DMS 273 (cell line): ENCODE measurements at regions not wholly inside any gene's neighbourhood (a gene's known extent, or its start where the extent isn't known, plus 50 kb on each side); places are given as distances from the start of the nearest gene placed in this dataset.
"Not testable (repeated sequence)": the region's sequence is repeated elsewhere in the genome, so short reads cannot be mapped to it uniquely, and the experiment has no call there.

Experiments used
- DNase-seq: peaks from one replicate; lab custom pipeline; 2025; ENCODE audit not compliant: unreplicated experiment; lab: John Stamatoyannopoulos, UW

DNA sequence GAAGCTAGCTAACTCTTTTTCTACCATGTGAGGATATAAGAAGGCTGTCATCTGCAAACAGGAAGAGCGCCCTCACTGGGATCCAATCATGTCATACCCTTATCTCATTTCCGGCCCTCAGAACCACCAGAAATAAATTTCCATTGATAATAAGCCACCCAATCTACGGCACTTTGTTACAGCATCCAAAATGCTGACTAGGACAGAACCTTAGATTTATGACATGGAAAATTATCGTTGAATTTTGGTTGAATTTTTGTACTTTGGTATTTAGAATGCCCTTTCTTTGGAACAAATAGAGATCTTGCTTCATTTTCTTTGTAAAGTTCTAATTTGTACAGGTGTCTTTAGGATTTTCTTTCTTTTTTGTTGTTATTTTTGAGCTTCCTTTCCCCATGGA is 53.3 kb upstream of the CYLC2 start:
- no peak for DNase-seq

DNA sequence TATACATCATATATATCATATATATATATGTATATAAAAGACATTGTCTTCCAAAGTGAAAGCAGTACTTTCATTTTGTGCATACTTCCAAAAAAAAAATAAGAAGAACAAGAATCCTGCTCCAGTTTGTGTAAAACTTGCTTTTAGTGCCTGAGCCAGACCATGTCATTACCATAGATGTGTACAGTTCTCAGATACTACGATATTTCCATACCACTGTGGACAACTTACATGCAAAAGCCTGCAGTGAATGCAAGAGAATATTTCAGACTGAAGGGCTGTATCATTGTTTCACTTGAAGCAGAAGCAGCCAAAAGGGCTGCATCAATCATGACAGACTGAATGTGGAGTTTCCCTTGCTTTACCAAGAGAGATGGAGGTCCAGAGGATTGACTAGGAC is 72.6 kb upstream of the CYLC2 start:
- no peak for DNase-seq

DNA sequence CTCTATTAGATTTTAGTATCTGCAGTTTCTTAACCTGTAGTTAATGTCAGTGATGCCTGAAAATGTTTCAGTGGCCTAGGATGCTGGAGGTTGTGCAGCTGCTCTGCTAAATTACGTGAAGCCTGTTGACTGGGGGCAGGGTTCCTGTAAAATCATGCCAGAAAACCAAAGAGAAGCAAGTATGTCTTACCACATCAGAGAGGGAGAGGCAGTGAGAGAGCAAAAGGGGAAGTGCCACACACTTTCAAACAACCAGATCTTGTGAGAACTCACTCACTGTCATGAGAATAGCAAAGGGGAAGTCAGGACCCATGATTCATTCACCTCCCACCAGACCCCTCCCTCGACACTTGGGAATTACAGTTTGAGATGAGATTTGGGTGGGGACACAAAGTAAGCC is 83.9 kb upstream of the CYLC2 start:
- DNase-seq, result no peak

DNA sequence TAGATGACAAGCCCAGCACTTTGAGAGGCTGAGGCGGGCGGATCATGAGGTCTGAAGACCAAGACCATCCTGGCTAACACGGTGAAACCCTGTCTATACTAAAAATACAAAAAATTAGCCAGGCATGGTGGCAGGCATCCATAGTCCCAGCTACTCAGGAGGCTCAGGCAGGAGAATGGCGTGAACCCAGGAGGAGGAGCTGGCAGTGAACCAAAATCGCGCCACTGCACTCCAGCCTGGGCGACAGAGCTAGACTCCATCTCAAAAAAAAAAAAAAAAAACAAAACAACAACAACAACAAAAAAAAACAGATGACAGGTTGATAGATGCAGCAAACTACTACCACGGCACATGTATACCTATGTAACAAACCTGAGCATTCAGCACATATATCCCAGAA is 89.3 kb upstream of the CYLC2 start:
- DNase-seq, result not testable (repeated sequence)

DNA sequence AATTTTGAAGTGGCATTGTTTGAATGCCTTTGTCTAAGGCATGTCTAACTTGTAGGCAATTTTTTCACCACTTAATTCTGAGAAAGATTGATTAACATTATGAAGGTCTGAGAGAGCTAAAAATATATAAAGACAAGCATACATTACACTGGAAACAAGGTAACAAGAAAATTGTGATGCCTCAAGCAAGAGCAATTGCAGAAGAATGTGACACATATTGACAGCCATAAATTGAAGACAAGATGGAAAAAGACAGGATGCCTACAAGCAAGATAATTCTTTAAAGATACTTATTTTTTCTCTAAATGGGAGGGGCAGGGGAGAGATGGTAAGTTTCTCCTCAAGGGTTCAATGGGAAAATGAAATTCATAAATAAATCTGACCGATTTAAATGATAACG is 103.1 kb upstream of the CYLC2 start:
- DNase-seq, result no peak

DNA sequence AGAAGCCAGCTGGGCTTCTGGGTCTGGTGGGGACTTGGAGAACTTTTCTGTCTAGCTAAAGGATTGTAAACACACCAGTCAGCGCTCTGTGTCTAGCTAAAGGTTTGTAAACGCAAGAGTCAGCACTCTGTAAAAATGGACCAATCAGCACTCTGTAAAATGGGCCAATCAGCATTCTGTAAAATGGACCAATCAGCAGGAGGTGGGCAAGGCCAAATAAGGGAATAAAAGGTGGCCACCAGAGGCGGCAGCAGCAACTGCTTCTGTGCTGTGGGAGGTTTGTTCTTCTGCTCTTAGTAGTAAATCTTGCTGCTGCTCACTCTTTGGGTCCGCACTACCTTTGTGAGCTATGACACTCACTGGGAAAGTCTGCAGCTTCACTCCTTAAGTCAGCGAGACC is 106.4 kb upstream of the CYLC2 start:
- DNase-seq, result not testable (repeated sequence)

DNA sequence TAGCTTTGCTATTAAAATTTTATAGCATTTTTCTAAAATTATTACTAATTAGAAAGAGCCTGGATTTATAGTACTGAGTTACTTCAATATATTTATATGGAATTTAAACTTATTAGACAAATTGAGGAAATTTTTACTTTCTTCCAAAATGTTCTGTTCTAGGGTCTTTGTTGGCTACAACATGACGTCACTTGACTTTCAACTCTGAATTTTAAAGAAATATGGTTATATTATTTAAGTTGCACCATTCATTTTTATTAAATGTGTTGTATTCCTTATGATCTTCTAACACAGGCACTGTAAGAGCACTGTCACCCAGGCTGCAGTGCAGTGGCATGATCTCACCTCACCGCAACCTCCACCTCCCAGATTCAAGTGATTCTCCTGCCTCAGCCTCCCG is 119.4 kb upstream of the CYLC2 start:
- DNase-seq, result no peak

DNA sequence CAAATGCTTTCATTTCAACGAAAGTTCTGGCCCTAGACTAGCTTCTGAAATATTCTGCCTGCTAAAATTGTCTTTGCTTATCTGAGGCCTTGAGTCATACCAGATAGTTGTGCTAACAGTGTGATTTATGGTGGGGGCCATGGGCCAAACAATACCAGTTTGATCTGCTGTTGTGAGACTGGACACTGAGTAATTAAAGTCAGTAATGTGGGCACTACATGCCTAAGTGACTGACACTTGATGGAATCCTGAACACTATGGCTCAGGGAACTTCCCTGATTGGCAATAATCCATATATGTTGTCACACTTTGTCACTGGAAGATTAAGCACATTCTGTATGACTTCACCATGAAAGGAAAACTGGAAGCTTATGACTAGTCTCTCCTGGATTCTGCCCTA is 127.6 kb upstream of the CYLC2 start:
- no peak for DNase-seq

DNA sequence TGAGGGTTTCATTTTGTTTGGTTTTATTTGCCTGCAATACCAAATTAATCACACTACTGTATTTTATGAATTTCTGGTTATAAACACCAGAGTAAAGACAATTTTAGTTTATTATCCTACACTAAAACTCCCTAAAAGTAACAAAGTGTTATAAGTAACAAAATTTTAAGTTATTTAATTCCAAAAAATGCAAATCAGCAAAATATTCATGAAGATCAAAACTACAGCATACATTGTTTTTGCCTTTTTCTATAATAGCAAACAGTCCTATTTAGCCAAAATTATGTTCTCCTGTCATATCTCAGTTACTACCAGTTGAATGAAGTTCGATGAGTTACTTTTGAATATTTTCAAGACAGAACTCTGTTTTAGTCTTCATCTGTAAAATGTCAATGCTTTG is 132.7 kb upstream of the CYLC2 start:
- DNase-seq, result no peak

DNA sequence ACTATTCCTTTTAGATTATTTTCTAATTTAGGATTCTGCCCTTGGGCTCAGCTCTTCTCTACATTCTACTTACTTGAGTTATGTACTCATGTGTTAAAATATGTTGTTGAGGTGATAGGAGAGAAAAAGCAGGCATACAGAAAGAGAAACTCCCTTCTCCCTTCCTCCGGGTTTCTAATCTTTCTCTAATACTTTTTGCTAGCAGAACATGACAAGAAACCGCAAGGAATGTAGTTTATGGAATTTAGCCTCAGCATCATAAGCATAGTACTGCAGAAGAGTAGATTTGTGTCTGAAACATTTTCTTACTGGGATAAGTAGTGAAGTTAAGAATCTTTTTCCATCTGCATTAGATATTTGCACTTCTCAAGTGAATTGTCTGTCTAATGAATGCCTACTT is 139.5 kb upstream of the CYLC2 start:
- no peak for DNase-seq

DNA sequence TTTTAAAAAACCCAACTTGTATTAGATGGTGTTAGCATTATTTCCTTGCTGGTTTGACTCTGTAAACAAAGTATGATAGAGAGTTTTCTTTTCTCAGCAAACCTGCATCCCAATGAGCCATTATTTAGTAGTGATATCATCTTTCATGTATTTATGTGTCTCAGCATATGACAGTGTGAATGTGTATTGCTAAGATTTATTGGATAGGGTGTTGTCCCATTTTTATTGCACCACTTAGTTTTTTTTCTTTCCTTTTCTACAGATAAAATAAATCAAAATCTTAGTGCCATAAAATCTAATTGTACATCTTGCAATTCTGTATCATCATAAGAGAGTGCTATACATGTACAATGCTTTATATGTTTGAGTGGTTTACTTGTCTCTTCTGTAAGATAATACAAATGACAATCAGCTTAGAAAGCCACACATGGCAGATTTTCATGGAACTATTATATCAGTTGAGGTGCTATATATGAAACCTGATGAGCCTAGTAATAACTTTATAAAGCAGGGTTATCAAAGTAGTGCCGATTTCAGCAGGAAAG is 149.2 kb upstream of the CYLC2 start:
- no peak for DNase-seq

DNA sequence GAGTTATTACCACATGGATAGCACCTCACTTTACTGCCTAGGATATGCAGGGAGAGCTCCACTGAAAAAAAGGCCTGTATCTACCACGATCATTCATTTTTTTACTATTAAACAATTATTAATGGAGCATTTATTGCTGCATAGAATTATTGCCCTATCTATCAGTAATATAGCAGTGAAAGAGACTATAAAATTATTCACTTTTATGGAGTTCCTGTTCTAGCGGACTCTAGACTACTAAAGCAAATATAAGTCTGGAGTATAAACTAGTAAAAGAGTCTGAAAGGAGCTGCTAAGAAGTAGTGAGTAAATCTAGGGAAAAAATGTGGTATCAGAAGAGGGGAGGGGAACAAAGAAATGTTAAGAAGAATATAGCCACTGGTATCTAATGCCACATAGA is 150.4 kb upstream of the CYLC2 start:
- no peak for DNase-seq

DNA sequence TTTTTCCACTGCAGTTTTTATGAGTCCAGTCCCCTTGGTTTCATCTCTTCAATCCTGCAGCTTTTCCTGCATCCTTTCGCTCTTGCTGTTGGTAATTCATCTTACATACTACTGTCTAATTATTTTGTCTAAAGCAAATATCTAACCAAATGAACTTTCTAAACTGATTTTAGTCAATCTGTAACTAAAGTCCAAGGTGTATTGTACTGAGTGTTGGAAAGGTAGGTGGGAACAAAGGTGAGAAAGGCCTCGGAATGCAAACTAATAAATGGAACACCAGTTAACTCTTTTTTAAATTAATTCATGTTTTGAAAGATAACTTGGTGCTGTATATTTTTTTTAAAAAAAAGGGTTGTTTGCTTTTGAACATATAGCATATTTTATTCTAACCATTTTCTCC is 152.7 kb upstream of the CYLC2 start:
- DNase-seq, result no peak

DNA sequence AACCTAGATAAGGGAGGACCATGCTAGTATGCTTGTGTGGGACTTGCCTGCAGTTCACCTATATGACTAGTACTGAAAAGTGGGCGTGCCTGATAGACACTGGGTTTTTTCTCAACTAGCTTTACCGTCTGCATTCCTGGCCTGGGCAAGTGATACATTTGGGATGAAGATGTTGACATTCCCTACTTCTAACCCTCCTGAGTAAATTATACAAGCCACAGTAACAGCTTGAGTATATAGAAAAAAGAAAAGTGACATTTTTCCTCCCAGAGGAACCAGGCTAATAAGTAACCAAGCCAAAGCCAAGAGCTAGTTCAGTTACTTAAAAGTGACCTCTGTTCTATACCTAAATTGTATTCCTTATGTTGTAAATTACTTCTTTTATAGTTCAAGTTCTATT is 153.8 kb upstream of the CYLC2 start:
- no peak for DNase-seq

DNA sequence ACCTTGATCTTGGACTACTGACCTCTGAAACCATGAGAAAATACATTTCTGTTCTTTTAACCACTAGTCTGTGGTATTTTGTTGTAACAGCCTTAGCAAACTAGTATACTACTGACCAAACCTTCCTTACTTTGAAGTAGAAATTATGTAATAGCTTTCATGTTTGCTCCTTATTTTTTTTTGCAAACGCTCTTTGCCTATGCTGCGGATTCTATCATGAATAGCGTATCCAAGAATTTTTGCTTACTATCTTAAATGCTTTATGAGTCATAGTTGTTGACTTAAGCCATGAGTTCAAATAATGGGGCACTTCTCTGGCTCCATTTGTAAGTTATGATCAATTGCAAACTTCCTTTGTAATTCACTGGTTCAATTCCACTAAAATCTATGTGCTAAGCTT is 154.8 kb upstream of the CYLC2 start:
- DNase-seq, result no peak

DNA sequence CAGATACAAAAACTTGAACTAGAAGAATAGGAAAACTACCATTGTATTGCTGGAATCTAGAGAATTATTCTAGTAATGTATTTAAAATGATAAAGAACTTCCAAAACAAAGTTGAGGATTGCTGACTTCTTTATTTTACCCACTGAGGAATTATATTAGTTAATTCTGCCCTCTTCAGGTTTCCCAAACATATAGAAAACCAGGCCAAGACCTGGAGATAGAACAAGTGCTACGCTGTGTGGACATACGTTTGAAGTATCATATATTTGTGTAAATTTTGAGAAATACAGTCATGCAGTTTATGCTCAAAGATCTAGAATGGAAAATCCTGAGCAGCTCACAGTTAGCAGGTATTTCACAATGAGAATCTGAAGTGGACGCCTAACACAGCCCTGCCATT is 162.3 kb upstream of the CYLC2 start:
- no peak for DNase-seq

DNA sequence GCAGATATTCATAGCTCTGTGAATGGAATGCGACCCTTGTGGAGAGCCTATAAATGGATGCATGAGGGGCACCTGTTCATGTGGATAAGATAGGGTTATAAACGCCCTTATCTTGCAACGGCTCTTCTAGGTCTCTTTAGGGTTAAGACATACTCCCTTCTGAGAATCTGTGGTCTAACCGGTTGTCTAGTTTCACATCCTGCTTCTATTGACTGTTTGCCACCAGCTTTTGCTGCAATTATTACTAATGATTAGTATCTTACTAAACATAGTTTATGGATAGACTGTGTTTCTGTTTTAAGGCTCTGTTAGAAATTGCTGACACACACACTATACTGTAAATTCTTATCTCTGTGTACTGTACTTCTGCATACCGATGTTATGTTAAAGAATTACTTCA is 198.9 kb upstream of the CYLC2 start:
- no peak for DNase-seq

DNA sequence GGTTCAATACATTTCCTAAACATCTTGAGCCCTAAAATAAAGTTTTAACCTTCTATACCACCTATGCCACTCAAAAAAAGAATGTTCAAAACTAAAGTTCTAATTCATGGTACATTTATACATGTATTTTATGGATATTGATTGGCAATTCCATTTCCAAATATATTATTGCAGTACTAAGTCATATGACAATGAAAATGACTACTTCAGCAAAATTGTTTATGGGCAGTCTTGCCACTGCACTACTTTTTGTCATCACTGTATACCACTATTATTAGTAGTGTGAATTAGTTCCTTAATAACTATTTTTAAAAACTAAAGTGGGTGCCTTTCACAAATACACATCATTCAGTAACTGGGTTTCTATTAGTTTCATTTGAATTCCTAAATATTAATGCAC is 199.6 kb upstream of the CYLC2 start:
- no peak for DNase-seq

DNA sequence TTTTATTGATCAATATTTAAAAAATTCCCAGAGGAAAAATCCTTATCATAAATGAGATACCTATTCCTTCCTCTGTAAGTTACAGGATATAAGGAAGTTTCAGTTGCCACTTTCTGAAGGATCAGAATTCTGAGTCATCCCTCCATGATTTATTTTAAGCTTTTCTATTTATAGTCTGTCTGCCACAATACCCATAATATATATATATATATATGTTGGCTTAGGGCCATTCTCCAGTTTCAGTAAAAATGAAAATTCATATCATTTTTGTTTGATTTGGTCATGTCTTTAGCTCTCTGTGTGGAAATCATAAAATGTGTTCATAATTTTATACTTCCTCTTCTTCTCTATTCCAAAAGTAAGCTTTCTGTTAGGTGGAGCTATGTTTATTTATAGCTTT is 215.8 kb upstream of the CYLC2 start:
- no peak for DNase-seq

DNA sequence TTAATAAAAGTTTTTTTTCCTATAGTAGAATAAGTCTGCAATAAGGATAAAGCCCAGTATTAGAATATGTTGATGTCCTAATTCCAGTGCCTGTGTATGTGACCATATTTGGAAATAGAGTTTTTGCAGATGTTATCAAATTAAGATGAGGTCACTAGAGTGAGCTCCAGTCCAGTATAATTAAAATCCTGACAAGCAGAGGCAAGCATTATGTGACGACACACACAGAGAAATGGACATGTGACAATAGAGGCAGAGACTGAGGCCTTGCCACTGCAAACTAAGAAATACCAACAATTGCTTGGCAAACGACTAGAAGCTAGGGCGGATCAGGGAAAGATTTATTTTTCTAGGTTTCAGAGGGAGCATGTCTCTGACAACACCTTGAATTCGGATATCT is 216.4 kb upstream of the CYLC2 start:
- no peak for DNase-seq

DNA sequence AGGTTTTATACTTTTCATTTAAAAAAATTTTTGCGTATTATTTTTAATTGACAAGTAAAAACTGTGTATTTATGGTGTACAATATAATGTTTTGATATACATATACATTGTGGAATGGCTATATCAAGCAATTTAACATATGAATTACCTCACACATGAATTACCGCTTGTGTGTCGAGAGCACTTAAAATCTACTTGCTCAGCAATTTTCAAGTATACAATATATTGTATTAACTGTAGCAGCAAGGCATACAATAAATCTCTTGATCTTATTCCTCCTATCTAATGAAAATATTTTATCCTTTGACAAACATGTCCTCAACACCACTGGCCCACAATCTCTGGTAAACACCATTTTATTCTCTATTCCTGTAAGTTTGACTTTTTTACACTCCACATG is 224.4 kb upstream of the CYLC2 start:
- DNase-seq, result no peak

DNA sequence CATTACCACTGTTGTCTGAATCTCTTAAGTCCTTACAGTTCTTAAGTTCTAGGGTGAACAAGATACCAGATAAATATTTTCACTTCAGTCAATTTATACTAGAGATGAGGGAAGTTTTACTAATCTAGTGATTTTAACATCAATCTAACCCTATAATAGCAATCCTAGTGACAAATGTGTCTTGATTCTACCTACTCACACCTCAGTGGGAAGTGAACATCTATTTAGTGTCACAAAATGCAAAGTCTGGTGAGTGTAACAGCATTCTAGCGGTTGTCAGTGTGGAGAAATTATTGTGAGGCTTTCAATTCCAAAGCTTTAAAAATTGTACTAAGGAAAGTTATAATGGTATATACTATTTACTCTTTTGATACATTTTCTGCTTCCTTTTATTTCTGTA is 225.8 kb upstream of the CYLC2 start:
- DNase-seq, result no peak

DNA sequence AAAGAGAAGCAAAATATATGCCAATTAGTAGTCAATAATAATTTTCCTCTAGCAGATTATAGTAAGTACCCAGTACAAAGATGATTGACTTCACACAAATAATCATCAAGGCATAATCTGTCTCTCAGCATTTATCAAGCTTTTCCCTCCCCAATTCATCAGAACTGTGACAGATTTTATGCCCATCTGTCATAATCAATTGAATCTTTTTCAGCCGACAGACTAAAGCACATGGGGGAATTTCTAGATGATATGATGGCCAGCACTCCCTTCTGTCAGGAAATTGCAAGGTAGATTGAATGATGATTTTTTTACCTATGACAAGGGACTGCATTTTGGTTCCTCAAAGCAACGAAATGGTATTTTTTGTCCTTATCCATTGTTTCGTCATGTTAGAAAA is 227.1 kb upstream of the CYLC2 start:
- no peak for DNase-seq

DNA sequence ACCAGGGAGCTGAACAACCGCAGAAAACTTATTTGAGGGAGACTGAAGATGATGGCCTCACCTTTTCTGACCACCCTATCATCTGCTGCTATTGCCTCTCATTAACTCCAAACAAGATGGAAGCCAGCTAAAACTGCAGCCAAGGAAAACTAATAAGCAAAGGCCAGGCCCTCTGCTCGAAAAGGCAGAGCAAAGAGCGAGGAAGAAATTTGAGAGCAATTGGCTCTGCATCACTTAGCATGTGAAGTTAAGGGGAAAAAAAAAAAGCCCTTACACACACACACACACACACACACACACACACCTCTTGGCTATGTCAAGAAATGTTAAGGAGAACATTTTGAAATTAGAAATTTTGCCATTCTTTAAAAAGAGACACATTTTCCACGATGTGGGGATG is 228.1 kb upstream of the CYLC2 start:
- DNase-seq, result no peak
